RWPE1 (cell line): ENCODE measurements at regions not wholly inside any gene's neighbourhood (a gene's known extent, or its start where the extent isn't known, plus 50 kb on each side); places are given as distances from the start of the nearest gene placed in this dataset.

Source experiments
- CTCF ChIA-PET: fragments of 350-600 bp; sonication (Branson Sonifier 250); formaldehyde crosslinking; extraction: SDS; loops from one replicate; lab custom pipeline; 2021; lab: Yijun Ruan, JAX
- POLR2A ChIA-PET: fragments of 400-600 bp; formaldehyde crosslinking; extraction: SDS; loops from one replicate; lab custom pipeline; 2020; ENCODE audit warnings: antibody characterized with exemption; ENCODE audit not compliant: low non-redundant PET; lab: Yijun Ruan, JAX
- DNase-seq: peaks from one replicate; pipeline ENCODE4 v3.0.0; 2012; ENCODE audit warnings: low spot score
- H3K27ac ChIP-seq: fragments of 450-650 bp; 2 replicates; pipeline ENCODE4 v1.5.1; 2017
- CTCF ChIP-seq: fragments of 450-650 bp; conservative IDR thresholded peaks from 2 replicates; pipeline ENCODE4 v1.5.1; 2017; ENCODE audit warnings: low read depth, mild to moderate bottlenecking

GRCh38 chr1:4127592-4128140 lies 227.6 kb upstream of the C1orf174 start:
- no peak for DNase-seq
- TF ChIP-seq CTCF = no peak
- H3K27ac ChIP-seq = no peak overlapping the region
- CTCF ChIA-PET = no interaction called here
- POLR2A ChIA-PET = no interaction called here

GRCh38 chr1:4128616-4129015 lies 228.5 kb upstream of the C1orf174 start:
- H3K27ac ChIP-seq = no peak overlapping the region
- no peak for DNase-seq
- POLR2A ChIA-PET = no interaction called here
- CTCF ChIA-PET = no interaction called here
- TF ChIP-seq CTCF = no peak

GRCh38 chr1:4129693-4130092 lies 229.6 kb upstream of the C1orf174 start:
- no peak overlapping the region for H3K27ac ChIP-seq
- CTCF ChIA-PET = interaction anchor here (0.6 kb wide), 1 partner anchor 586 kb away, joined by 3 read pairs; no protein-coding TSS in a partner anchor
- no peak for TF ChIP-seq CTCF
- POLR2A ChIA-PET = no interaction called here
- DNase-seq = no peak

GRCh38 chr1:4130096-4130495 lies 230.0 kb upstream of the C1orf174 start:
- ChIA-PET POLR2A (no interaction called here), CTCF (no interaction called here)
- H3K27ac ChIP-seq = no peak overlapping the region
- no peak for TF ChIP-seq CTCF
- DNase-seq = no peak

GRCh38 chr1:4131734-4132133 lies 231.7 kb upstream of the C1orf174 start:
- TF ChIP-seq CTCF = no peak
- DNase-seq = no peak
- ChIA-PET POLR2A (no interaction called here), CTCF (no interaction called here)
- no peak overlapping the region for H3K27ac ChIP-seq

GRCh38 chr1:4132352-4133296 lies 232.6 kb upstream of the C1orf174 start:
- TF ChIP-seq CTCF = no peak
- no peak overlapping the region for H3K27ac ChIP-seq
- POLR2A ChIA-PET = no interaction called here
- CTCF ChIA-PET = no interaction called here
- DNase-seq = no peak
